Parathyroid adenoma (tissue), 2 donors: ENCODE measurements at regions not wholly inside any gene's neighbourhood (a gene's known extent, or its start where the extent isn't known, plus 50 kb on each side); places are given as distances from the start of the nearest gene placed in this dataset.

Source experiments
- H2AFZ ChIP-seq: fragments of 300-600 bp; sonication (generic); one replicate; pipeline ENCODE4 v1.7.0; 2017; ENCODE audit warnings: antibody characterized with exemption, mild to moderate bottlenecking
- H3K27ac ChIP-seq: fragments of 300-600 bp; sonication (generic); one replicate; pipeline ENCODE4 v1.7.0; 2017
- H3K27me3 ChIP-seq: fragments of 300-600 bp; sonication (generic); one replicate; pipeline ENCODE4 v1.7.0; 2017; ENCODE audit warnings: low read length; ENCODE audit not compliant: control insufficient read depth, insufficient read depth
- H3K36me3 ChIP-seq: fragments of 300-600 bp; sonication (generic); one replicate; pipeline ENCODE4 v1.7.0; 2017; ENCODE audit warnings: low read length; ENCODE audit not compliant: control insufficient read depth, insufficient read depth
- H3K4me1 ChIP-seq: fragments of 300-600 bp; sonication (generic); one replicate; pipeline ENCODE4 v1.7.0; 2017; ENCODE audit warnings: control low read depth
- H3K4me2 ChIP-seq: fragments of 300-600 bp; sonication (generic); one replicate; pipeline ENCODE4 v1.7.0; 2017; ENCODE audit warnings: low read length
- H3K4me3 ChIP-seq: fragments of 300-600 bp; sonication (generic); one replicate; pipeline ENCODE4 v1.7.0; 2017; ENCODE audit warnings: low read depth, low read length
- H3K79me2 ChIP-seq: fragments of 300-600 bp; sonication (generic); one replicate; pipeline ENCODE4 v1.7.0; 2017; ENCODE audit warnings: control low read depth
- H3K9ac ChIP-seq: fragments of 300-600 bp; sonication (generic); one replicate; pipeline ENCODE4 v1.7.0; 2017; ENCODE audit warnings: mild to moderate bottlenecking
- H3K9me3 ChIP-seq: fragments of 300-600 bp; sonication (generic); one replicate; pipeline ENCODE4 v1.7.0; 2017; ENCODE audit warnings: low read length; ENCODE audit not compliant: control insufficient read depth
- CTCF ChIP-seq: fragments of 300-600 bp; sonication (generic); IDR thresholded peaks from one replicate; pipeline ENCODE4 v1.7.0; 2017; ENCODE audit warnings: antibody characterized with exemption, mild to moderate bottlenecking
- donor health status: primary hyperparathyroidism.

GRCh38 chr20:57900226-57900905 is 190.6 kb upstream of the PMEPA1 start:
- no peak overlapping the region for H3K27ac ChIP-seq
- no peaks in the 10 kb centered on the region for H3K9me3 ChIP-seq
- no peaks in the 10 kb centered on the region for H3K27me3 ChIP-seq
- H3K79me2 ChIP-seq = no peaks in the 10 kb centered on the region
- H3K36me3 ChIP-seq = no peaks in the 10 kb centered on the region
- no peak overlapping the region for H3K4me2 ChIP-seq
- no peak overlapping the region for H3K4me3 ChIP-seq
- H3K4me1 ChIP-seq = no peaks in the 10 kb centered on the region
- TF ChIP-seq CTCF = no peak
- H2AFZ ChIP-seq = no peak overlapping the region
- H3K9ac ChIP-seq = no peak overlapping the region

GRCh38 chr20:57899554-57899953 is 189.7 kb upstream of the PMEPA1 start:
- no peak overlapping the region for H3K4me3 ChIP-seq
- H3K79me2 ChIP-seq = no peaks in the 10 kb centered on the region
- H2AFZ ChIP-seq = no peak overlapping the region
- H3K4me1 ChIP-seq = no peaks in the 10 kb centered on the region
- H3K9me3 ChIP-seq = no peaks in the 10 kb centered on the region
- H3K36me3 ChIP-seq = no peaks in the 10 kb centered on the region
- H3K9ac ChIP-seq = no peak overlapping the region
- H3K27me3 ChIP-seq = no peaks in the 10 kb centered on the region
- H3K27ac ChIP-seq = no peak overlapping the region
- no peak for TF ChIP-seq CTCF
- no peak overlapping the region for H3K4me2 ChIP-seq

- H3K36me3 ChIP-seq = no peaks in the 10 kb centered on the region
- no peak overlapping the region for H2AFZ ChIP-seq
- no peaks in the 10 kb centered on the region for H3K4me1 ChIP-seq
- H3K27ac ChIP-seq = no peak overlapping the region
- H3K27me3 ChIP-seq = no peaks in the 10 kb centered on the region
- H3K4me3 ChIP-seq = no peak overlapping the region
- TF ChIP-seq CTCF = no peak
- H3K4me2 ChIP-seq = no peak overlapping the region
- no peaks in the 10 kb centered on the region for H3K9me3 ChIP-seq
- H3K9ac ChIP-seq = no peak overlapping the region
- H3K79me2 ChIP-seq = no peaks in the 10 kb centered on the region
These were observed 188.5 kb upstream of the PMEPA1 start for GRCh38 chr20:57898332-57898731.

GRCh38 chr20:57897891-57898290 is 188.1 kb upstream of the PMEPA1 start:
- H2AFZ ChIP-seq = no peak overlapping the region
- no peaks in the 10 kb centered on the region for H3K27me3 ChIP-seq
- H3K4me2 ChIP-seq = no peak overlapping the region
- H3K36me3 ChIP-seq = no peaks in the 10 kb centered on the region
- no peaks in the 10 kb centered on the region for H3K9me3 ChIP-seq
- no peaks in the 10 kb centered on the region for H3K4me1 ChIP-seq
- no peaks in the 10 kb centered on the region for H3K79me2 ChIP-seq
- no peak overlapping the region for H3K27ac ChIP-seq
- no peak overlapping the region for H3K9ac ChIP-seq
- no peak overlapping the region for H3K4me3 ChIP-seq
- TF ChIP-seq CTCF = no peak
